ENCODE measurements at regions not wholly inside any gene's neighbourhood (a gene's known extent, or its start where the extent isn't known, plus 50 kb on each side); places are given as distances from the start of the nearest gene placed in this dataset.

GRCh38 chr9:70478963-70479641 lies 64.6 kb upstream of the KLF9 start:
- DNase-seq (ENCODE audit: low read depth, low spot score): no peak
- H3K27ac ChIP-seq: peak overlapping the region; percentile 44

- no peak for DNase-seq (ENCODE audit: low read depth, low spot score)
- no peak overlapping the region for H3K27ac ChIP-seq
Observed at GRCh38 chr9:70477907-70478480, 63.5 kb upstream of the KLF9 start.

- peak overlapping the region; percentile 3 for H3K27ac ChIP-seq
- DNase-seq (ENCODE audit: low read depth, low spot score): no peak
Observed at GRCh38 chr9:70477146-70477745, 62.8 kb upstream of the KLF9 start.

GRCh38 chr9:70475211-70475610 lies 60.8 kb upstream of the KLF9 start:
- no peak for DNase-seq (ENCODE audit: low read depth, low spot score)
- H3K27ac ChIP-seq: no peak overlapping the region

GRCh38 chr9:70474413-70474812 lies 60.0 kb upstream of the KLF9 start:
- no peak for DNase-seq (ENCODE audit: low read depth, low spot score)
- H3K27ac ChIP-seq: no peak overlapping the region

- no peak overlapping the region for H3K27ac ChIP-seq
- no peak for DNase-seq (ENCODE audit: low read depth, low spot score)
Observed at GRCh38 chr9:70472268-70473249, 58.1 kb upstream of the KLF9 start.

GRCh38 chr9:70470050-70471015 lies 55.9 kb upstream of the KLF9 start:
- H3K27ac ChIP-seq: no peak overlapping the region
- no peak for DNase-seq (ENCODE audit: low read depth, low spot score)

GRCh38 chr9:70468291-70468690 lies 53.8 kb upstream of the KLF9 start:
- DNase-seq (ENCODE audit: low read depth, low spot score): no peak
- H3K27ac ChIP-seq: no peak overlapping the region

- DNase-seq (ENCODE audit: low read depth, low spot score): peak; percentile 84
- H3K27ac ChIP-seq: peak overlapping the region; percentile 69
Observed at GRCh38 chr9:70466976-70467561, 52.6 kb upstream of the KLF9 start.

- H3K27ac ChIP-seq: no peak overlapping the region
- DNase-seq (ENCODE audit: low read depth, low spot score): no peak
Observed at GRCh38 chr9:70465904-70466303, 51.4 kb upstream of the KLF9 start.

GRCh38 chr9:70465398-70465797 lies 50.9 kb upstream of the KLF9 start:
- DNase-seq (ENCODE audit: low read depth, low spot score): no peak
- H3K27ac ChIP-seq: no peak overlapping the region
